BJ (cell line): ENCODE measurements at regions not wholly inside any gene's neighbourhood (a gene's known extent, or its start where the extent isn't known, plus 50 kb on each side); places are given as distances from the start of the nearest gene placed in this dataset.

Experiments
- CTCF ChIA-PET: fragments of 350-600 bp; formaldehyde crosslinking; extraction: SDS; loops from one replicate; lab custom pipeline; 2021; ENCODE audit warnings: antibody characterized with exemption, inconsistent platforms; lab: Yijun Ruan, JAX
- POLR2A ChIA-PET: fragments of 300-600 bp; sonication (Branson Sonifier 250); formaldehyde crosslinking; extraction: SDS; loops from one replicate; lab custom pipeline; 2021; ENCODE audit warnings: antibody characterized with exemption; lab: Charles Lee
- DNase-seq: peaks from one replicate; pipeline ENCODE4 v3.0.0-alpha.2; 2011; ENCODE audit warnings: low read depth
- H3K27me3 ChIP-seq: 2 replicates; pipeline ENCODE4 v1.6.0; 2011; ENCODE audit warnings: low read length; ENCODE audit not compliant: control insufficient read depth, insufficient read depth
- H3K36me3 ChIP-seq: 2 replicates; pipeline ENCODE4 v1.5.1; 2011; ENCODE audit warnings: low read length; ENCODE audit not compliant: control insufficient read depth, insufficient read depth
- H3K4me3 ChIP-seq: 2 replicates; pipeline ENCODE4 v1.5.1; 2011; ENCODE audit warnings: low read depth, mild to moderate bottlenecking, control low read depth, low read length
- TF ChIP-seq, protein P1 (sequence below): IDR thresholded peaks from 2 replicates; pipeline ENCODE4 v1.5.1; 2011; ENCODE audit warnings: low read depth, mild to moderate bottlenecking, control low read depth, inconsistent platforms, low read length, moderate library complexity; ENCODE audit not compliant: insufficient read depth

DNA sequence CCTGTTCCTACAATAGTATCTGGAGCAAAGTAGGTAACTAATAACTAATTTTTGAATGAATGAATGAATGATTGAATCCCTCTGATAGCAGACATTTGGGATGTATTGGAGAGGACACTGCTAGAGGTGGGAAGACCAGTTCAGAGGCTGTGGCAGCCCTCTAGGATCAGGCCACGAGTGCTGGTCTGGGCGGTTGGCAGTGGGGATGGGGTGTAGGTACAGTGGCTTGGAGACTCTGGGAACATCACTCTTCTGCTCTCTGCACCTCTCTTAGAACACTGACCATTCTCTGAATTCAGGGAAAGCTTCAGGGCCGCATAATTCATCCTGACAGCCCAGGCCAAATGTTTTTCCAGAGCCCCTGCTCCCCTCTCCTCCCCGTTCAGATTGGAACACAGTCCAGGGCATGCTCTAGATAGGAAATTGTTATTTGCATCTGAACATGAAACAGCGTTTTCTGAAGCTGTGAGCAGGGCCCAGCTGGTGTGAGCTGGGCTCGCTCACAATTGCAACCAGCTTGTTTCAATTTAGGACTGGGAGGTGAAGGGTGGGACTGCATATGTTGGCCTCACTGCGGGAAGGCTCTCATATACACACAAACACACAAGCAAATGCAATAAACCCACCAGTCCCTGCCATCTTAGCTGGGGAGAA lies 253.1 kb upstream of the USP24 start:
- Histone ChIP-seq H3K4me3 (no peak overlapping the region), H3K36me3 (no peaks in the 10 kb centered on the region), H3K27me3 (no peaks in the 10 kb centered on the region)
- POLR2A ChIA-PET: no interaction called here
- TF ChIP-seq, protein P1, sequence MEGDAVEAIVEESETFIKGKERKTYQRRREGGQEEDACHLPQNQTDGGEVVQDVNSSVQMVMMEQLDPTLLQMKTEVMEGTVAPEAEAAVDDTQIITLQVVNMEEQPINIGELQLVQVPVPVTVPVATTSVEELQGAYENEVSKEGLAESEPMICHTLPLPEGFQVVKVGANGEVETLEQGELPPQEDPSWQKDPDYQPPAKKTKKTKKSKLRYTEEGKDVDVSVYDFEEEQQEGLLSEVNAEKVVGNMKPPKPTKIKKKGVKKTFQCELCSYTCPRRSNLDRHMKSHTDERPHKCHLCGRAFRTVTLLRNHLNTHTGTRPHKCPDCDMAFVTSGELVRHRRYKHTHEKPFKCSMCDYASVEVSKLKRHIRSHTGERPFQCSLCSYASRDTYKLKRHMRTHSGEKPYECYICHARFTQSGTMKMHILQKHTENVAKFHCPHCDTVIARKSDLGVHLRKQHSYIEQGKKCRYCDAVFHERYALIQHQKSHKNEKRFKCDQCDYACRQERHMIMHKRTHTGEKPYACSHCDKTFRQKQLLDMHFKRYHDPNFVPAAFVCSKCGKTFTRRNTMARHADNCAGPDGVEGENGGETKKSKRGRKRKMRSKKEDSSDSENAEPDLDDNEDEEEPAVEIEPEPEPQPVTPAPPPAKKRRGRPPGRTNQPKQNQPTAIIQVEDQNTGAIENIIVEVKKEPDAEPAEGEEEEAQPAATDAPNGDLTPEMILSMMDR: no peak
- CTCF ChIA-PET: interaction anchor here (0.9 to 2.2 kb wide), 4 partner anchors 9 to 92 kb away, joined by 3 to 5 read pairs (median 4); no protein-coding TSS in a partner anchor
- no peak for DNase-seq

DNA sequence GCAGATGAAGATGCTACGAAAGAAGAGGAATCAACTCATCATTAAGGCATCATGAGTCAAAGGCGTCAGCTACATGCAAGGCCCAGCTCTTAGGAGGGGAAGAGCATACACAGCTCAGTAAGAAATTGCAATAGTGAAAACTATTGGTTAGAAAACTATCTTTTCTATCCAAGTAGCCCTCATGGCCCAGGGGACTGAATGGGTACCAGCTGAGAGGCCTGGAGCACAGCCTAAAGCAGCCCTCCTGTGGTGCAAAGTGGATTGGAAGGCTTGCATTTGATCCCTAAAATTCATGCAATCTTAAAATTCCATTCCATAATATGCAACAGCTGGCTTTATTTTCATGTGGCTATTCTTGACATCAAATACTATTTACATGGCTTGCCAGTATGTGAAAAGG lies 251.8 kb upstream of the USP24 start:
- no peak overlapping the region for H3K4me3 ChIP-seq
- H3K27me3 ChIP-seq: no peaks in the 10 kb centered on the region
- TF ChIP-seq, protein P1: no peak
- no peak for DNase-seq
- no peaks in the 10 kb centered on the region for H3K36me3 ChIP-seq
- CTCF ChIA-PET: interaction anchor here (0.6 to 2.2 kb wide), 5 partner anchors 10 to 91 kb away, joined by 3 to 5 read pairs (median 3); no protein-coding TSS in a partner anchor
- POLR2A ChIA-PET: no interaction called here

DNA sequence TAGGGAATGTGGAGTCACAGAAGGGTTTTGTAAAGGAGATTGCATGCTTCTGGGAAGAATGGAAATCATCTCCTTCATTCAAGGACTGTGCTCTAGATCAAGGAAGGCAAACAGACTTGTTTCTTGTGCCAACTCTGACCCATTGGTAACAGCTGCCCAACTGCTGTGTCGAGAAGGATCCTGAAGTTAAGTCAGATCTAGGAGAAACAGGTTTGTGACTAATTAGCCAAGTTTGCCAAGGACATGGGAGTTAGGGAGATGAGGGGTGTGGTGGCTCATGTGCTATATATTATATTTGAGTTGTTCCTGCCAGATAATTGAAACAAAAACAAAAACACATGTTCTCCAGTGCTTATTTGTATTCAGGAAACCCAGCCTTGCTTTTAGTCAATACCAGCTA lies 251.2 kb upstream of the USP24 start:
- TF ChIP-seq, protein P1: no peak
- CTCF ChIA-PET: interaction anchor here (0.6 to 2.5 kb wide), 4 partner anchors 14 to 90 kb away, joined by 3 to 9 read pairs (median 4); no protein-coding TSS in a partner anchor
- DNase-seq: no peak
- Histone ChIP-seq H3K27me3 (no peaks in the 10 kb centered on the region), H3K36me3 (no peaks in the 10 kb centered on the region), H3K4me3 (no peak overlapping the region)
- POLR2A ChIA-PET: no interaction called here

DNA sequence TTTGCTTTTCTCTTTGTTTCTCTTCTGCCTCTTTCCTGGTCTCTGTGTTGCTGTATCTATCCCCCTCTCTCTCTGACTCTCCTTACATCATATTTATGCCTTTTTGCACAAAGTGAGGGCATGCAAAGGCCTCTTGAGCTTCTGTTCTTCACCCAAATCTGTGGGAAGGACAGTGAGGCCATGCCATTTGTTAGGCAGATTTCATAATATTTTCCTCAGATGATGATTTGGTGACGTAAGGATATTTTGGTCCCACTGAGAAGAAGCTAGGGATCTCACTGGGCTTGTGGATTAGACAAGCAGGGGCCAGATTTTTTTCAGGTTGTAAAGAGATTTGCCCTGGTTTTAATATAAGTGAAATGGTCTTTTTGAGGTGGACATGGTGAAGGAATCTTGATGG lies 249.4 kb upstream of the USP24 start:
- Histone ChIP-seq H3K27me3 (no peaks in the 10 kb centered on the region), H3K36me3 (no peaks in the 10 kb centered on the region), H3K4me3 (no peak overlapping the region)
- no peak for DNase-seq
- ChIA-PET CTCF (interaction anchor here (1.1 to 2.5 kb wide), 4 partner anchors 8 to 180 kb away, joined by 3 to 9 read pairs (median 7); no protein-coding TSS in a partner anchor), POLR2A (interaction anchor here (0.5 kb wide), 1 partner anchor 26 kb away, joined by 4 read pairs; no protein-coding TSS in a partner anchor)
- TF ChIP-seq, protein P1: no peak

DNA sequence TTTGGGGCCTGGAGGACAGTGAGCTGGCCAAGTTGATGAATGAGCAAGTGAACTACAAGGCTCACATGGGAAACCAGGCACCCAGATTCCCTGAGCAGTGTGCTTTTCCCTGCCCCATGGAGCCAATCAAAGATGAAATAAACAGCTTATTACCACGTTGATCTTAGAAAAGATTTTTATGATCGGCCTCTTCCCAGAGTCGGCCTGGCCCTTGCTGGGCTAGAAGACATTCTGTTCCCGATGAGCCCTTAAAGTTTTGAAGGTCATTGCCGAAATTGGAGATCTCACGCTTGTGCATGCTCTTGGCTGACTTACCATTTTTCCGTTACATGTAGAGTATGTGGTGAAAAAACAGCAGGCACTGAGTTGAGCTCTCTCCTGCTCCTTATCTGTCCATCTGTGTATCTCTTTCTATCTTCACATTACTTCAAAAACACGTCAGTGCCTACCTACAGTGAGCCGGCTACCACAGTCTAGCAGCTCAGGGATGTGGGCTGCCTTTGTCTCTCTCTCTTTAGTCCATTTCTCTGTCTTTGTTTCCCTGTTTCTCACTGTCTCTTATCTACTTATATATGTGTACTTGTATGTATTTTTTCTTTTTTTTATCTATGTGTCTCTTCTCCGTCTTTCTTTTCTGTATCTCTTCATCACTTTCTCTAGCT lies 248.8 kb upstream of the USP24 start:
- Histone ChIP-seq H3K36me3 (no peaks in the 10 kb centered on the region), H3K4me3 (no peak overlapping the region), H3K27me3 (no peaks in the 10 kb centered on the region)
- no peak for DNase-seq
- POLR2A ChIA-PET: interaction anchor here (0.5 kb wide), 1 partner anchor 26 kb away, joined by 4 read pairs; no protein-coding TSS in a partner anchor
- TF ChIP-seq, protein P1: no peak
- CTCF ChIA-PET: interaction anchor here (0.8 to 2.5 kb wide), 5 partner anchors 9 to 179 kb away, joined by 3 to 9 read pairs (median 5); no protein-coding TSS in a partner anchor
